Activated B cell treated with CpG ODN at 0.5 μM for 24 hours (primary cell): ENCODE measurements at regions not wholly inside any gene's neighbourhood (a gene's known extent, or its start where the extent isn't known, plus 50 kb on each side); places are given as distances from the start of the nearest gene placed in this dataset.
"Not testable (repeated sequence)": the region's sequence is repeated elsewhere in the genome, so short reads cannot be mapped to it uniquely, and the experiment has no call there.

ENCODE experiments used
- ATAC-seq: fragments of 200-7000 bp; cut with Tn5 transposase; one replicate; pipeline ENCODE4 v1.10.0; 2021; ENCODE audit warnings: low read depth, mild to moderate bottlenecking, moderate library complexity
- CTCF ChIA-PET: fragments of 350-600 bp; sonication (Branson Sonifier 250); formaldehyde crosslinking; loops from one replicate; lab custom pipeline; 2021; ENCODE audit warnings: antibody characterized with exemption; lab: Charles Lee
- POLR2A ChIA-PET: fragments of 350-600 bp; sonication (Branson Sonifier 250); formaldehyde crosslinking; loops from one replicate; lab custom pipeline; 2021; ENCODE audit warnings: antibody characterized with exemption; lab: Charles Lee
- DNase-seq: peaks from one replicate; pipeline ENCODE4 v3.0.0; 2022
- H3K27ac Mint-ChIP-seq: one replicate; pipeline ENCODE4 v1.8.0; 2020; ENCODE audit warnings: mixed read lengths
- H3K27me3 Mint-ChIP-seq: one replicate; pipeline ENCODE4 v1.8.0; 2021; ENCODE audit warnings: mixed read lengths
- H3K36me3 Mint-ChIP-seq: one replicate; pipeline ENCODE4 v1.8.0; 2021; ENCODE audit warnings: low read depth, mixed read lengths
- H3K4me1 Mint-ChIP-seq: one replicate; pipeline ENCODE4 v1.8.0; 2021; ENCODE audit warnings: mixed read lengths
- H3K4me3 Mint-ChIP-seq: one replicate; pipeline ENCODE4 v1.8.0; 2020; ENCODE audit warnings: mild to moderate bottlenecking, mixed read lengths
- H3K9me3 Mint-ChIP-seq: one replicate; pipeline ENCODE4 v1.8.0; 2020; ENCODE audit warnings: mixed read lengths
- intact Hi-C: fragments of 100-400 bp; cut with micrococcal nuclease; formaldehyde crosslinking; loops from one replicate; pipeline ENCODE4 v1.15.1; 2024
- TF ChIP-seq, protein P1 (sequence below): fragments of 200-600 bp; IDR thresholded peaks from one replicate; pipeline ENCODE4 v1.8.0; 2022; ENCODE audit warnings: antibody characterized with exemption, mild to moderate bottlenecking

DNA sequence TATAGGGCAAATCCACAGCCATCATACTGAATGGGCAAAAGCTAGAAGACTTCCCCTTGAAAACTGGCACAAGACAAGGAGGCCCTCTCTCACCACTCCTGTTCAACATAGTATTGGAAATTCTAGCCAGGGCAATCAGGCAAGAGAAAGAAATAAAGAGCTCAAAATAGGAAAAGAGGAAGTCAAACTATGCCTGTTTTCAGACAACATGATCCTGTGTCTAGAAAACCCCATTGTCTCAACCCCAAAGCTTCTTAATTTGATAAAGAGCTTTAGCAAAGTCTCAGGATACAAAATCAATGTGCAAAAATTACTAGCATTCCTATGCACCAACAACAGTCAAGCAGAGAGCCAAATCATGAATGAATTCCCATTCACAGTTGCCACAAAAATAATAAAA lies 160.3 kb downstream of the CXXC4 start:
- Mint-ChIP-seq H3K4me3 (no peak overlapping the region), H3K9me3 (peaks cover 15% of the 10 kb centered on the region), H3K27ac (no peak overlapping the region), H3K36me3 (no peaks in the 10 kb centered on the region), H3K4me1 (no peaks in the 10 kb centered on the region), H3K27me3 (no peaks in the 10 kb centered on the region)
- ChIA-PET CTCF (no interaction called here), POLR2A (no interaction called here)
- intact Hi-C loops, result no loop called here
- DNase-seq (no peak), ATAC-seq (no peak)
- TF ChIP-seq, protein P1, sequence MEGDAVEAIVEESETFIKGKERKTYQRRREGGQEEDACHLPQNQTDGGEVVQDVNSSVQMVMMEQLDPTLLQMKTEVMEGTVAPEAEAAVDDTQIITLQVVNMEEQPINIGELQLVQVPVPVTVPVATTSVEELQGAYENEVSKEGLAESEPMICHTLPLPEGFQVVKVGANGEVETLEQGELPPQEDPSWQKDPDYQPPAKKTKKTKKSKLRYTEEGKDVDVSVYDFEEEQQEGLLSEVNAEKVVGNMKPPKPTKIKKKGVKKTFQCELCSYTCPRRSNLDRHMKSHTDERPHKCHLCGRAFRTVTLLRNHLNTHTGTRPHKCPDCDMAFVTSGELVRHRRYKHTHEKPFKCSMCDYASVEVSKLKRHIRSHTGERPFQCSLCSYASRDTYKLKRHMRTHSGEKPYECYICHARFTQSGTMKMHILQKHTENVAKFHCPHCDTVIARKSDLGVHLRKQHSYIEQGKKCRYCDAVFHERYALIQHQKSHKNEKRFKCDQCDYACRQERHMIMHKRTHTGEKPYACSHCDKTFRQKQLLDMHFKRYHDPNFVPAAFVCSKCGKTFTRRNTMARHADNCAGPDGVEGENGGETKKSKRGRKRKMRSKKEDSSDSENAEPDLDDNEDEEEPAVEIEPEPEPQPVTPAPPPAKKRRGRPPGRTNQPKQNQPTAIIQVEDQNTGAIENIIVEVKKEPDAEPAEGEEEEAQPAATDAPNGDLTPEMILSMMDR, result no peak

DNA sequence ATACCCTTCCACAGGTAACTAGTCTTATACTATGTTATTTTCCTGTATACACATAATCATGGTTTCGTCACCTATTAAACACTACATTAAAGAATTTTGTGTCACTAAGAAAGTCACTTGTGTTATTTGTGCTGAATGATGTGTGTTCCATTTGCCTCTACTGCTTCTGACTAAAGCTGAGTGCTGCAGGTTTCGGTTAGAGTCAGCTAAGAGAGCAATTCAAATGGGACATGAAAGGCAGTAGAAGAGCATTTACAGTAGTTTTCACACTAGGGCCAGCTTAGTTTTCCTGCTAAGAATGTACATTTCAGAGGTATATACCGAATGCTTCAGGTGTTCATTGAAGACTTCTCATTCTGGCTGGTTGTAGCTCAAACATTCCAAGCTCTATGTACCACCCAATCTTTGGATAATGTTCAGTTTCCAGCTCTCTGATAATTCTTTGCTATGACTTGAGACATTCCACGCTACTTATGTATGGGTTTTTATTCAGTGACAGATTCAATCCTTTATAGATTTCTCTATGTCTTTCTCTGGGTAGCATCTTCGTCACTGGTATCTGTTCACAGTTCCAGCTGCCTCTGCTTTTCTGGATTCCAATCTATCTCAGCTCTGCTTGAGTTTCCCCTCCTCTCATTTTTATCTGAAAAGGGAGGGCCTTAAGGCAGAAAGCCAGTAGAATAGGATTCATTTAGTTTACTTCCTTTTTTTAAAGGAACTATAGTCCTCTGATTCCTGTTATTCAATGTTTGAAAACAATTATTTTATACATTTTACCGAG lies 164.4 kb downstream of the CXXC4 start:
- POLR2A ChIA-PET, result no interaction called here
- intact Hi-C loops, result no loop called here
- Mint-ChIP-seq H3K36me3 (no peaks in the 10 kb centered on the region), H3K27ac (no peak overlapping the region), H3K9me3 (peaks cover 17% of the 10 kb centered on the region), H3K4me1 (no peaks in the 10 kb centered on the region), H3K27me3 (no peaks in the 10 kb centered on the region), H3K4me3 (no peak overlapping the region)
- CTCF ChIA-PET, result no interaction called here
- TF ChIP-seq, protein P1, result no peak
- no peak for DNase-seq
- no peak for ATAC-seq

DNA sequence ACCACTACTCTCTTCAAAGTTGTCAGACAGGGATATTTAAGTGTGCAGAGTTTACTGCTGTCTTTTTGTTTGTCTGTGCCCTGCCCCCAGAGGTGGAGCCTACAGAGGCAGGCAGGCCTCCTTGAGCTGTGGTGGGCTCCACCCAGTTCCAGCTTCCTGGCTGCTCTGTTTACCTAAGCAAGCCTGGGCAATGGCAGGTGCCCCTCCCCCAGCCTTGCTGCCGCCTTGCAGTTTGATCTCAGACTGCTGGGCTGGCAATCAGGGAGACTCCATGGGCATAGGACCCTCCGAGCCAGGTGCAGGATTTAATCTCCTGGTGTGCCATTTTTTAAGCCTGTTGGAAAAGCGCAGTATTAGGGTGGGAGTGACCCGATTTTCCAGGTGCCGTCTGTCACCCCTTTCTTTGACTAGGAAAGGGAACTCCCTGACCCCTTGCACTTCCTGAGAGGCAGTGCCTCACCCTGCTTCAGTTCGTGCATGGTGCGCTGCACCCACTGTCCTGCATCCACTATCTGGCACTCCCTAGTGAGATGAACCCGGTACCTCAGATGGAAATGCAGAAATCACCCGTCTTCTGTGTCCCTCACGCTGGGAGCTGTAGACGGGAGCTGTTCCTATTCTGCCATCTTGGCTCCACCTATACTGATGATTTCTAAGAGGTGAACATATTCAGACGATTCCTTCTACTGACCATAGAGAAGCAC lies 167.6 kb downstream of the CXXC4 start:
- H3K4me3 Mint-ChIP-seq, DNase-seq, CTCF ChIA-PET, H3K36me3 Mint-ChIP-seq, intact Hi-C loops, POLR2A ChIA-PET, H3K27me3 Mint-ChIP-seq, H3K9me3 Mint-ChIP-seq, H3K27ac Mint-ChIP-seq, ATAC-seq, H3K4me1 Mint-ChIP-seq: not testable (repeated sequence)

DNA sequence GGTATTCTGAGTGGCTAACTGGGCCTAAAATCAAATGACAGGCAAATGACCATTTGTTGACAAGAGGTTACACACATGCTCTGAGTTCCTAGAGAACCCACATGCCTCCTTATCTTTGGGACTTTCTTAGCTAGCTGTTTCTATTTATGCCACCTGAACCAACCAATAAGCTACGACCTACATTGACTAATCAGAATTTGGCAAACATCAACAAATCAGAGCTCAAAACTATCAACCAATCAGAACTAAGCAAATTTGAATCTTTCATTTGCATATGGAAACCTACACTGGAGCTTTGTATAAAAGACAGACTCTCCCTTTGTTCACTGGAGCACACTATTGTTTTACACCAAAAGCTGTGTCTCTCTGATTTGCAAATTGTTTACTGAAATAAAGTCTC lies 192.0 kb downstream of the CXXC4 start:
- TF ChIP-seq, protein P1, result no peak
- ChIA-PET POLR2A (no interaction called here), CTCF (no interaction called here)
- Mint-ChIP-seq H3K27ac (no peak overlapping the region), H3K36me3 (no peaks in the 10 kb centered on the region), H3K9me3 (peaks cover 4% of the 10 kb centered on the region), H3K4me1 (no peaks in the 10 kb centered on the region), H3K27me3 (no peaks in the 10 kb centered on the region), H3K4me3 (no peak overlapping the region)
- DNase-seq, result no peak
- intact Hi-C loops, result no loop called here
- no peak for ATAC-seq

DNA sequence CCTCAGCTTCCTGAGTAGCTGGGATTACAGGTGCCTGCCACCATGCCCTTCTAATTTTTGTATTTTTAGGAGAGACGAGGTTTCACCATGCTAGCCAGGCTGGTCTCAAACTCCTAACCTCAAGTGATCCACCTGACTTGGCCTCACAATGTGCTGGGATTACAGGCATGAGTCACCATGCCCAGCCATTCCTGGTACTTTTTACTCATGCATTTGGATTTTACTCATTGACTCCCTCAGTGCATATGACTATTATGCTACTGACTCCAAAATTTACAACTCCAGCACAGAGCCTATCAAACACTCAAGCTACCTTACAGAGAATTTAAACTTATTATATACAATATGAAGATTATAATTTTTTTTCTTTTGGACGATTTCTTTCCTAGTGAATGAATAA lies 199.9 kb downstream of the CXXC4 start:
- Mint-ChIP-seq H3K36me3 (no peaks in the 10 kb centered on the region), H3K4me1 (no peaks in the 10 kb centered on the region), H3K27ac (no peak overlapping the region), H3K4me3 (no peak overlapping the region), H3K9me3 (peaks cover 6% of the 10 kb centered on the region), H3K27me3 (no peaks in the 10 kb centered on the region)
- POLR2A ChIA-PET, result no interaction called here
- DNase-seq, result no peak
- intact Hi-C loops, result no loop called here
- TF ChIP-seq, protein P1, result no peak
- no peak for ATAC-seq
- CTCF ChIA-PET, result no interaction called here
